ENCODE measurements at regions not wholly inside any gene's neighbourhood (a gene's known extent, or its start where the extent isn't known, plus 50 kb on each side); places are given as distances from the start of the nearest gene placed in this dataset.

- Histone ChIP-seq H3K36me3 (no peaks in the 10 kb centered on the region), H3K9me3 (peaks cover 12% of the 10 kb centered on the region), H3K4me3 (no peak overlapping the region), H3K27me3 (no peaks in the 10 kb centered on the region)
- DNase-seq = no peak
Measured at GRCh38 chr15:66927201-66928077, 138.0 kb upstream of the SMAD3 start.

- no peaks in the 10 kb centered on the region for H3K36me3 ChIP-seq
- DNase-seq = no peak
- H3K27me3 ChIP-seq = no peaks in the 10 kb centered on the region
- no peak overlapping the region for H3K4me3 ChIP-seq
- peaks cover 7% of the 10 kb centered on the region for H3K9me3 ChIP-seq
Measured at GRCh38 chr15:66928101-66928500, 137.3 kb upstream of the SMAD3 start.

GRCh38 chr15:66928784-66929183 is 136.6 kb upstream of the SMAD3 start:
- H3K27me3 ChIP-seq = no peaks in the 10 kb centered on the region
- H3K36me3 ChIP-seq = no peaks in the 10 kb centered on the region
- DNase-seq = no peak
- peaks cover 7% of the 10 kb centered on the region; the same call in 1 of the 2 replicates for H3K9me3 ChIP-seq
- H3K4me3 ChIP-seq = no peak overlapping the region

- Histone ChIP-seq H3K9me3 (peaks cover 8% of the 10 kb centered on the region; the same call in 1 of the 2 replicates), H3K4me3 (no peak overlapping the region), H3K27me3 (no peaks in the 10 kb centered on the region), H3K36me3 (no peaks in the 10 kb centered on the region)
- DNase-seq = no peak
Measured at GRCh38 chr15:66929843-66930402, 135.5 kb upstream of the SMAD3 start.

- no peak overlapping the region for H3K4me3 ChIP-seq
- H3K36me3 ChIP-seq = no peaks in the 10 kb centered on the region
Measured at GRCh38 chr15:66931768-66932633, 133.4 kb upstream of the SMAD3 start.

GRCh38 chr15:66932634-66933024 is 132.8 kb upstream of the SMAD3 start:
- no peak for DNase-seq
- no peaks in the 10 kb centered on the region for H3K27me3 ChIP-seq
- H3K36me3 ChIP-seq = no peaks in the 10 kb centered on the region
- peaks cover 13% of the 10 kb centered on the region for H3K9me3 ChIP-seq
- no peak overlapping the region for H3K4me3 ChIP-seq

More at GRCh38 chr15:66931768-66932633, 133.4 kb upstream of the SMAD3 start:
- DNase-seq = peak; percentile 85
- Histone ChIP-seq H3K9me3 (peaks cover 8% of the 10 kb centered on the region), H3K27me3 (no peaks in the 10 kb centered on the region)

- no peak overlapping the region for H3K4me3 ChIP-seq
- DNase-seq = no peak
- H3K36me3 ChIP-seq = no peaks in the 10 kb centered on the region
- H3K9me3 ChIP-seq = peaks cover 15% of the 10 kb centered on the region
- no peaks in the 10 kb centered on the region for H3K27me3 ChIP-seq
Measured at GRCh38 chr15:66933932-66934867, 131.2 kb upstream of the SMAD3 start.

- Histone ChIP-seq H3K27me3 (no peaks in the 10 kb centered on the region), H3K4me3 (no peak overlapping the region), H3K36me3 (no peaks in the 10 kb centered on the region), H3K9me3 (peaks cover 15% of the 10 kb centered on the region)
- no peak for DNase-seq
Measured at GRCh38 chr15:66934868-66935520, 130.4 kb upstream of the SMAD3 start.

GRCh38 chr15:66935688-66936087 is 129.7 kb upstream of the SMAD3 start:
- DNase-seq = no peak
- Histone ChIP-seq H3K36me3 (no peaks in the 10 kb centered on the region), H3K9me3 (peaks cover 15% of the 10 kb centered on the region), H3K4me3 (no peak overlapping the region), H3K27me3 (no peaks in the 10 kb centered on the region)

GRCh38 chr15:66936109-66936860 is 129.1 kb upstream of the SMAD3 start:
- Histone ChIP-seq H3K9me3 (peaks cover 15% of the 10 kb centered on the region), H3K4me3 (peak overlapping the region; percentile 34), H3K36me3 (no peaks in the 10 kb centered on the region), H3K27me3 (no peaks in the 10 kb centered on the region)
- DNase-seq = peak; percentile 44

- H3K9me3 ChIP-seq = peaks cover 15% of the 10 kb centered on the region
- peak overlapping the region; percentile 34 for H3K4me3 ChIP-seq
- no peaks in the 10 kb centered on the region for H3K36me3 ChIP-seq
- no peaks in the 10 kb centered on the region for H3K27me3 ChIP-seq
- DNase-seq = no peak
Measured at GRCh38 chr15:66936861-66937582, 128.4 kb upstream of the SMAD3 start.

GRCh38 chr15:66937588-66937987 is 127.8 kb upstream of the SMAD3 start:
- no peaks in the 10 kb centered on the region for H3K27me3 ChIP-seq
- DNase-seq = no peak
- no peak overlapping the region for H3K4me3 ChIP-seq
- no peaks in the 10 kb centered on the region for H3K36me3 ChIP-seq
- peaks cover 15% of the 10 kb centered on the region for H3K9me3 ChIP-seq

GRCh38 chr15:66938114-66938830 is 127.1 kb upstream of the SMAD3 start:
- no peaks in the 10 kb centered on the region for H3K36me3 ChIP-seq
- no peak overlapping the region for H3K4me3 ChIP-seq
- no peaks in the 10 kb centered on the region for H3K27me3 ChIP-seq
- no peak for DNase-seq
- peaks cover 13% of the 10 kb centered on the region for H3K9me3 ChIP-seq

- Histone ChIP-seq H3K9me3 (peaks cover 7% of the 10 kb centered on the region), H3K36me3 (no peaks in the 10 kb centered on the region), H3K4me3 (no peak overlapping the region), H3K27me3 (no peaks in the 10 kb centered on the region)
- DNase-seq = no peak
Measured at GRCh38 chr15:66939016-66939415, 126.4 kb upstream of the SMAD3 start.

All from MG63 (cell line).